ENCODE measurements at regions not wholly inside any gene's neighbourhood (a gene's known extent, or its start where the extent isn't known, plus 50 kb on each side); places are given as distances from the start of the nearest gene placed in this dataset.
A peak's percentile ranks its signal among the peaks of the same experiment; 100 is the strongest.

DNA sequence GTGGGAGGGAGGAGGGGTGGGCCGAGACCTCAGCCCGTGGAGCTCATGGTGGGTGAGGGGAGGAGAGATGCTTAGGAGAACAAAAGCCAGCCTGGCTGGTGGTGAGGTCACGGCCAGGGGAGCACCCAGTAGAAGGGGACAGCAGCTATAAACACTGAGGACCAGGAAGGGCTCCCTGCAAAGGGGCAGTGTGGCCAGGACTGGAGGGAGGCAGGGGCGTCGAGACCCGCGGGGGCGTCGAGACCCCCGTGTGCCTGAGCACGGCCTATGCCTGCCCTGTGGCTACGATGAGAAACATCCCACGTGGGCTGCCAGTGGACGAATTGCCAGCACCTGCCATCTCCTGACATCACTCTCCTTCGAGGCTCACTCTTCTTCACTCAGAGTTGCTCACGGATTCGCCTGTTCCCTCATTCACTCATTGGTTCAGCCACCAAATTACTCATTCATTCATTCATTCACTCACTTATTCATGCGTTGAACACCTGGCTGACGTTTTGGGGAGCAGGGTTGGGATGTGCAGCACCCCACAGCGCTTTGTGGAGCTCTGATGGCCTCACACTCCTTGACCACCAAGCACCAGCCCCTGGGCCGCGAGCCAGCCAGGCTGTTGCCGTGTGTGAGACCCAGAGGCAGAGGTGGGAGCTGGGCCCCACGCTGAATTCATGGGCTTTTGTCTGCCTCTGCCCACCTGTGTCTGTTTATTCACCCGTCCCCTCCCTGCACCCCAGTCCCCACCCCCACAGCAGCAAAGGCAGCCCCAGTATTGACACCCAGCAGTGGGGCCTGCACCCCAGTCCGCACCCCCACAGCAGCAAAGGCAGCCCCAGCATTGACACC lies 61.2 kb upstream of the BHLHE23 start:
- DNase-seq: no peak

DNA sequence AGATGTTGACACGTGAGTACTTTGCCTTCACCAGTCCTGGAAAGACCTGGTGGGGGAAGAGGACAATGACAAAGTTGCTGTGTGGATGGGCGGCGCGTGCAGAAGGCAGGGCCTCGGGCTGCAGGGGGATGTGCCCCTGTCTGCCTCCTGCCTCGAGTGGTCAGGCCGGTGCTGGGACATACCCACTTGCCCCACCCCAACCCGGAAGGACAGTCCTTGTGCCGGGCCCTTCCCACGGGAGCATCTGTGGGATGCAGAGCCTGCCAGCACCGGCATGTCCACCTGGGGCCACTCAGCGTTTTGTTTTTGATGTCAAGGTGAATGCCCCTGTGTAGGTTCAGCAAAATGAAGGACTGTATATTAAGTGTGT lies 60.5 kb upstream of the BHLHE23 start:
- no peak for DNase-seq

DNA sequence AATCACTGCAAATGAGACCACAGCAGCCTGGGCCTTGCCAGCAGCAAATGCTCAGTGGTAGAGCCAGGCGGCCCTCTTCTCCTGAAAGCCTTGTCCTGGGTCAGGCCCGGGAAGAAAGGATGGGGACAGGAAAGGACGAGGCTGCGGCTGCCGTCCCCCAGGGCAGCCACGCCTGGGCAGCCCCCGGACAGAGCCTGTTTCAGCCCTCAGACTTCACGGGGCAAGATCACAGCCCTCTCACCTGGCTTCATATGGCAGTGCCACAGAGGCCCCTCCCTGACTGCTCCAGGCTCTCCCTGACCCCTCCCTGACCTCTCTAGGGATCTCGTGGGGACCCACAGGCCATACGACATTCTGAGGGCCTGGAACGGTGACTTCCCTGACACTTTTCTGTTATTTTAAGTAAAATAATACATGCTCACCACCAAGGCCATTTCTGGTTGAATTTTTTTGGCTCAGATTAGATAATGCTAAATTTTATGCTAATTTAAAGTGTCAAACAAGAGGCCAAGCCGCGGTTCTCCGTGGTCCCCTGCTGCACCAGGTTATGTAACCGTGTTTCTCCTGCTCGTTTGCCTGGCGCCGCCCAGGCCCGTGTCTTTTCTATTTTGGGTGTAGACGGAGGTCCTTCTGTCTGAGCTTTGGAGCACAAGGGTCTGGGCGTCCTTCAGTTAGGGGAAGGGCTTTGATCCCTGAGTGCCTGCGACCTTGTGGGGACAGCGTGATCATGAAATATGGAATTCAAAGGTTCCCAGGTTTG lies 59.9 kb upstream of the BHLHE23 start:
- DNase-seq: no peak

- no peak for DNase-seq
Observed at GRCh38 chr20:63065911-63066310, 59.1 kb upstream of the BHLHE23 start.

DNA sequence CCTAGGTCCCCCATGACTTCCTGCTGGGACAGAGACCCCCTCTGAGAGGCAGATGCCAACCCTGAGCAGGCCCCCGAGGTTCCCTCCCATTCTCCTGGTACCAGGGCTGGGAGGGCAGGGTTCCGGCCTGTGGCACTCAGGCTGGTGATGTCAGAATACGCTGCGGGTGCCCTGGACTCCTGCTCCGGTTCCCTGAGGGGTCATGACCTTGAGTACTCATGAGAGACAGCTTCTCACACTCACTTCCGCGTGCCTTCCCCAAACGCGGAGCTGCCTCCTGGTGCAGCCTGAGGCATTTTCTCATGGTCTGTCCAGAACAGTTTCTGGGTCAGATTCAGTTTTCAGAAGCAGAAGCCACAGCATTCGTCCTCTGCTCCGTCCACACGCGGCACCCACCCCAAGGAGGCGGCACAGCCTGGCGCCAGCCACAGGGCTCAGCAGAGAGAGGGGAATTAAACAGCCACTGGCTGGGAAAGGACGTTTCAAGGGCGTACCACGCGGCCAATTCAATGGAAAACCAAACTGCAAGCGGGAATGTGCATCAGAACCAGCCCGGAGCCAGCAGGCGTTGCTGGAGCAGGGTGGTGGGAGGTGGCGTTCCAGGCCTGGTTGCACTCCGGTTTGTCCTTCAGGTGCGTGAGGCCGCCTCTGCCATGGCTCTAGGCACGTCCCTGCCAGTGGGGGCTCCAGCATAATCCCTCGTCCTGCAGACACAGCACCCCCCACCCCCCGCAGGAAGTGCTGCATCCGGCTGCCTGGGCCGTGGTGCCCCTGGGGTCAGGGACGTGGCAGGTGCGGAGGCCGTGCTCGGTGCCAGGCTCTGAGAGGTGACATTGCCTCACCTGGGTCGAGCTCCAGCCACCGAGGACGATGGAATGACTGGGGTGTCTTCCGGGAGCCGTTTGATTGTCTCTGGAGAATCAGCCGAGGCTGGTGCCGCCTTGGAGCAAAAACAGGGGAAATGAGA lies 58.3 kb upstream of the BHLHE23 start:
- no peak for DNase-seq

- DNase-seq: no peak
Observed at GRCh38 chr20:63064310-63064709, 57.5 kb upstream of the BHLHE23 start.

GRCh38 chr20:63062188-63063140 lies 55.7 kb upstream of the BHLHE23 start:
- no peak for DNase-seq

- DNase-seq: no peak
Observed at GRCh38 chr20:63061771-63062100, 55.0 kb upstream of the BHLHE23 start.

DNA sequence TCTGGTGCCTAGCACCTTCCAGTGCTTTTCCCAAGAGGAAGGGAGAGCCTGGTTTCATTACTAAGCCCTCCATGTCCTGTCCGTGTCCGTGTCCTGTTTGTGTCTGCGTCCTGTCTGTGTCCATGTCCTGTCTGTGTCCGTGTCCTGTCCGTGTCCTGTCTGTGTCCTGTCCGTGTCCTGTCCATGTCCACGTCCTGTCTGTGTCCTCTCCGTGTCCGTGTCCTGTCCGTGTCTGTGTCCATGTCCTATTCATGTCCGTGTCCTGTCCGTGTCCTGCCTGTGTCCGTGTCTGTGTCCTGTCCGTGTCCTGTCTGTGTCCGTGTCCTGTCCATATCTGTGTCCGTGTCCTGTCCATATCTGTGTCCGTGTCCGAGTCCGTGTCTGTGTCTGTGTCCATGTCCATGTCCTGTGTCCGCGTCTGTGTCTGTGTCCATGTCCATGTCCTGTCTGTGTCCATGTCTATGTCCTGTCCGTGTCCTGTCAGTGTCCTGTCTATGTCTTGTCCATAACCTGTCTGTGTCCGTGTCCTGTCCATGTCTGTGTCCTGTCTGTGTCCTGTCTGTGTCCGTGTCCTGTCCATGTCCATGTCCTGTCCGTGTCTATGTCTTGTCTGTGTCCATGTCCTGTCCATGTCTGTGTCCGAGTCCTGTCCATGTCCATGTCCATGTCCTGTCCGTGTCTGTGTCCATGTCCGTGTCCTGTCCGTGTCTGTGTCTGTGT lies 54.4 kb upstream of the BHLHE23 start:
- no peak for DNase-seq

DNA sequence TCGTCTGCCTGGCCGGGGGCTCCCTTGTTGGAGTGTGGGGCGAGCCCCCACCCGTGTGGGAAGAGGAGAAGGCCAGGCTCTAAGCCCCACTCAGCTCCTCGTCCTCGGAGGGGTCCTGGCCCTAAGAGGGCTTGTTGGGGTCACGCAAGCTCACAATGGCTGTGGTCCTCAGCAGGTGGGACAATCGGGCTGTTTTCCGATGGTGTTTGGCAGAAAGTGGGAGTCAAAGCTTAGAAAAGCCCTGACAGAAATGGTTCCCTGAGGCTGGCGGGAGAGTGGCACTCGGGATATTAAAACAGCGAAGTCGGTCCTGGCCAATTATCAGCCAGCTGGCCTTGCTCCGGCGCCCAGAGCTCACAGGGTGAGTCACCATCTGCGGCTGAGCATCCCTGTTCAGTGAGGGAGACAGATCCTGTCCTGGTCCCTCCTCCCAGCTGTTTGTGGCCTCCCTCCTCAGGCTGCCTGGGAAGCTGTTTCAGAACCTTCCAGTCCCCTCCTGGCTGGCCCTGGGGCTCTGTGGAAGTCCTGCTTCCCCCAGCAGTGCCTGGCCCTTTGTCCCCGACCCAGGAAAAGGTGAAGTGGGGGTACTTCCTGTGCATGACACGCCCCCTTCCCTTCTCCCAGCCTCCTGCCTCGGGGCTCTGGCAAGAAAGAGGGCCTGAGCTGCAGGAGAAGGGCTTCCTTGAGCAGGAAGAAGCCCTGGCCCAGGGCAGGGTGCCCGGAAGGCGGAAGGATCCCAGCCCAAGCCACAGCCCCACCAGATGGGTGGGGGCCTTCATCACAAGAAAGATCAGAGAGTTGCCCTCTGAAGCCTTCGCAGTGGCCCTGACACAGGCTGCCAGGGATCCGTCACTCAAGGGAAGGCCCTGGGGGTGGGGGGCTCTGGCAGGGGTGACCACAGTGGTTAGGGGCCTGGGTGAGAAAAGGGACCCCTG lies 53.6 kb upstream of the BHLHE23 start:
- DNase-seq: peak; percentile 61

GRCh38 chr20:63059684-63060056 lies 52.9 kb upstream of the BHLHE23 start:
- no peak for DNase-seq

GRCh38 chr20:63058696-63059335 lies 52.1 kb upstream of the BHLHE23 start:
- DNase-seq: no peak

GRCh38 chr20:63057171-63058117 lies 50.7 kb upstream of the BHLHE23 start:
- DNase-seq: no peak

GRCh38 chr20:63056236-63057170 lies 49.7 kb upstream of the BHLHE23 start:
- DNase-seq: peak; percentile 91
